ENCODE measurements at regions not wholly inside any gene's neighbourhood (a gene's known extent, or its start where the extent isn't known, plus 50 kb on each side); places are given as distances from the start of the nearest gene placed in this dataset.

GRCh38 chr7:33719059-33719581 lies 186.2 kb upstream of the BMPER start:
- H3K4me3 ChIP-seq (ENCODE audit: low read depth, low read length) = no peak overlapping the region
- TF ChIP-seq CTCF (IDR thresholded peaks at IDR 0.05; ENCODE audit: low read depth, low read length) (no peak), MAX (IDR thresholded peaks at IDR 0.05; ENCODE audit: low read depth, low read length) (no peak), MYC (IDR thresholded peaks at IDR 0.05; ENCODE audit: low read depth, low read length) (no peak), POLR2A (IDR thresholded peaks at IDR 0.05; ENCODE audit: extremely low read depth, insufficient read length) (no peak)
- no peak for DNase-seq (ENCODE audit: low read depth)

- TF ChIP-seq POLR2A (IDR thresholded peaks at IDR 0.05; ENCODE audit: extremely low read depth, insufficient read length) = no peak
- no peak for TF ChIP-seq MYC (IDR thresholded peaks at IDR 0.05; ENCODE audit: low read depth, low read length)
- no peak for TF ChIP-seq MAX (IDR thresholded peaks at IDR 0.05; ENCODE audit: low read depth, low read length)
- no peak for TF ChIP-seq CTCF (IDR thresholded peaks at IDR 0.05; ENCODE audit: low read depth, low read length)
- no peak overlapping the region for H3K4me3 ChIP-seq (ENCODE audit: low read depth, low read length)
- no peak for DNase-seq (ENCODE audit: low read depth)
These were observed 185.2 kb upstream of the BMPER start for GRCh38 chr7:33720139-33720538.

GRCh38 chr7:33720870-33721269 lies 184.5 kb upstream of the BMPER start:
- no peak for DNase-seq (ENCODE audit: low read depth)
- H3K4me3 ChIP-seq (ENCODE audit: low read depth, low read length) = no peak overlapping the region
- TF ChIP-seq MAX (IDR thresholded peaks at IDR 0.05; ENCODE audit: low read depth, low read length) (no peak), MYC (IDR thresholded peaks at IDR 0.05; ENCODE audit: low read depth, low read length) (no peak), CTCF (IDR thresholded peaks at IDR 0.05; ENCODE audit: low read depth, low read length) (no peak), POLR2A (IDR thresholded peaks at IDR 0.05; ENCODE audit: extremely low read depth, insufficient read length) (no peak)

GRCh38 chr7:33721895-33722294 lies 183.4 kb upstream of the BMPER start:
- H3K4me3 ChIP-seq (ENCODE audit: low read depth, low read length) = no peak overlapping the region
- DNase-seq (ENCODE audit: low read depth) = no peak
- TF ChIP-seq POLR2A (IDR thresholded peaks at IDR 0.05; ENCODE audit: extremely low read depth, insufficient read length) (no peak), MAX (IDR thresholded peaks at IDR 0.05; ENCODE audit: low read depth, low read length) (no peak), CTCF (IDR thresholded peaks at IDR 0.05; ENCODE audit: low read depth, low read length) (no peak), MYC (IDR thresholded peaks at IDR 0.05; ENCODE audit: low read depth, low read length) (no peak)

- TF ChIP-seq CTCF (IDR thresholded peaks at IDR 0.05; ENCODE audit: low read depth, low read length) = no peak
- no peak for TF ChIP-seq MYC (IDR thresholded peaks at IDR 0.05; ENCODE audit: low read depth, low read length)
- TF ChIP-seq MAX (IDR thresholded peaks at IDR 0.05; ENCODE audit: low read depth, low read length) = no peak
- TF ChIP-seq POLR2A (IDR thresholded peaks at IDR 0.05; ENCODE audit: extremely low read depth, insufficient read length) = no peak
- DNase-seq (ENCODE audit: low read depth) = peak; percentile 31
- H3K4me3 ChIP-seq (ENCODE audit: low read depth, low read length) = no peak overlapping the region
These were observed 182.8 kb upstream of the BMPER start for GRCh38 chr7:33722383-33723101.

Data from NB4 (cell line).